ENCODE measurements at regions not wholly inside any gene's neighbourhood (a gene's known extent, or its start where the extent isn't known, plus 50 kb on each side); places are given as distances from the start of the nearest gene placed in this dataset.
"Not testable (repeated sequence)": the region's sequence is repeated elsewhere in the genome, so short reads cannot be mapped to it uniquely, and the experiment has no call there.

GRCh38 chrX:25646156-25646555, 492.0 kb upstream of the MAGEB18 start:
- DNase-seq, result no peak

DNA sequence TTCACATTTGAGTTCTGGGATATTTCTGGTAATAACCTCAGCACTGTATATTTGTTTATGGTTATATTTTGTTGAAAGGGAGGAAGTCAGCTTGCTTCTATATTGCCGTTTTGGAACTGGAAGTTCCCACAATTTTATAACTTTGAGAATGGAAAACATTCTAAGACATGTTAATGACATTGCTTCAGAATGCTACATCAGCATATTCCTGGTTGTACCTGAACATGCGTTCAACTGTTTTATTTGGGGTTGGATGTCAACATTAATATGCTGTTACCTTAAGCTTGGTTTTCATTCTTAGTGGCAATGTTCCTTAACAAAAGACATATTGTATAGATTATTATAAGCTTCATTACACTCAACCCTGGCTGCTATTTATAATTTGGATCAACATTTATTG, 489.4 kb upstream of the MAGEB18 start:
- DNase-seq, result no peak

DNA sequence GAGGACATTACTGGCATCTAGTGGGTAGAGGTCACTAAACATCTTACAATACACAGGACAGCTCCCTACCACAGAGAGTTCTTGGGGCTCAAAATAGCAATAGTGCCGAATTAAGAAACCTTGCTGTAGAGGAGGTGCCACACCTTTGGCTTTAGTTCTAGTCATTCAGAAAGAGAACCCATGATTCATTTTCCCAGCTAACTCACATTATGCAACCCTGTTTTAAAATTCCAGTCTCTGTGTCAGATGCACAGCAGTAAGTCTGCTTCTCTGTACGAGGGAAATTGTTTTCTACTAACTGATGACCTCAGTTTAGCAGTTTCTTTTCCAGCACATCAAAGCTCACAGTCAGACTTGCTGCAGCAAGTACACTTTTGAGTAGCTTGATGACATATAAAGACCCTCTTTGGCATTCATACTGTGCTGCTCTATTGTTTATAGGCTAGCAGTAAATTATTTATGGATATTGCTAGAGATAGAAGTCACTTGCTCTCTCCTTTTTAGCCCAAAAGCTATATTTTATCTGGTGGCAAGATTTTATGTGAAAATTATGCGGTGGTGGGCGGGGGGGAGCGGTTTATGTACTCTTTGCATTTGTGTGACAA, 487.8 kb upstream of the MAGEB18 start:
- no peak for DNase-seq

DNA sequence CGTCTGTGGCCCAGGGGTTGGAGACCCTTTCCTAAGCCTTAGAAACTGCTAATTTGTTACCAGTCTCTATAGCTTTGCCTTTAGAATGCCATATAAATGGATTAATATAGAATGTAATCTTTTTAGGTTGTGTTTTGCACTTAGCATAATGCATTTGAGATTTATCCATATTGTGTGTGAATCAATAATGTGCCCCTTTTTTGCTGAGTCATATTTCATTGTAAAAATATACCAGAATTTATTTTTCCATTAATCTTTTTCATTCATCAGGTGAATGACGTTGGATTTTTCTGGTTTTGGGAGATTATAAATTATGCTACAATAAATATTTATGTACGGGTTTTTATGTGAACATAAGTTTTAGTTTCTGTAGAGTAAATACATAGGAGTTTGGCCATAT, 478.8 kb upstream of the MAGEB18 start:
- no peak for DNase-seq

DNA sequence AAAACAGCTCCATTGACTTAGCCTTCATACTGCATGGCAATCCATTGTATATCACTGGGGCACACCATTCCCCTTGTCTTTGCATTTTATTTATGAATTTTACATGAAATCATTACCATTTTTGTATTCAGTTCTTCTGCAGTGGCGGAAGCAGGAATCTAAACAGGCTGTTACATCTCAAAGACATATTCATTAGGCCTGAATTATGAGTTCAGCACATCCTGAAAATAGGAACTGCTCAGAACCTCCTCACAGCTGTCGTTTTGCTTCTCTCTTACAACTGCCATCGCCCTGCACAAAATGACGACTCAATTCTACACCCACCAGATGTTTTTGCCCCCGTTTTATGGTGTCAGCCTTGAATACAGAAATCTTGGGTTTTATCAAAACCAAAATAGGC, 474.4 kb upstream of the MAGEB18 start:
- DNase-seq, result no peak

- no peak for DNase-seq
Observed at GRCh38 chrX:25665431-25665830, 472.7 kb upstream of the MAGEB18 start.

- DNase-seq, result no peak
Observed at GRCh38 chrX:25667681-25668080, 470.5 kb upstream of the MAGEB18 start.

- DNase-seq, result no peak
Observed at GRCh38 chrX:25674776-25675175, 463.4 kb upstream of the MAGEB18 start.

DNA sequence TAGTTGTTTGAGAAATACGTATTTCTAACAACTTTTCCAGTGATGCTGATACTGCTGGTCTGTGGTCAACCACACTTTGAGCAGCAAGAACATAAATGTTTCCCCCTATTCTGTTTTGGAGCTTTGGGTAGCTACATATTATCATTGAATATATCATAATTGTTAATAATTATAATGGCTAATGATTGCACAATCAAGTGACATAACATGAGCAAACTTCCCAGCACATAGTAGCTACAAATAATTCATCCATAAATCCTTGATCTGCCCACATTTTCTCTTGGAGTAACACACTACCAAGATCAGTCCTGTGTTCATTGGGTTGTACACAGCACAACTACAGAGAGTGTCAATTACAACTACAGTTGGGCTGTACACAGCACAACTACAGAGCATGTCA, 436.3 kb upstream of the MAGEB18 start:
- no peak for DNase-seq

DNA sequence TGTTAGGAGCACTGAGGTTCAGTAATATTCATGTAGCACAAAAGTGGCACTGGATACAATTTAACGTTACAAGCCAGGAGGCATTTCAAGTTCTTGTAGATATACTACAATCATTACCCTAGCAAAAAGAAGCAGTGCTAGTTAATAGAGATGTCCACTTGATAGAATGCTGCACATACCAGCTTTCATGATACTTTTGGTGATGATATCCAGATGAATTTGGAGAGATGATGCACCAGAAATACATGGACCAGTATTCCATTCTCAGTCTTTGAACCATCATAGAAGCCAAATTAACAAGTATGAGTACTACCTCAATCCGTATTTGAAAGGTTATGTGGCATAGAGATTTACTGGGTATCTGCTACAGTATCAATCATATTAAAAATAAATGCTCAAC, 421.0 kb upstream of the MAGEB18 start:
- DNase-seq, result no peak

DNA sequence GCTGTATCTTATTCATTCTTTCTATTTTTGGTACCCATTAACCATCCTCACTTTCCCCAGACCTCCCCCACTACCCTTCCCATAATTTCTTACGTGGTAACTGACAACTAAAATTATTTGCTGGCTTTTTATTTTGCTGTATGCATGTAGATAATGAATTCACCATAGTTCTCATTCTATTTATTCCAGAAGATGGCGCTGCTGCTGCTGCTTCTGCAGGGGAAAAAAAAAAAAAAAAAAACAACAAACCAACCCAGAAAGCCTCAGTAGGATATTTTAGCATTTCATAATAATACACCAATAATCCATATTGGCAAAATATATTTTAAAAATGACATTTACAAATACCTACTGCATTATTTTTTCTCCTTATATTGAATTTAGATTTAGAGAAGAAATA, 416.6 kb upstream of the MAGEB18 start:
- DNase-seq, result peak; percentile 12

DNA sequence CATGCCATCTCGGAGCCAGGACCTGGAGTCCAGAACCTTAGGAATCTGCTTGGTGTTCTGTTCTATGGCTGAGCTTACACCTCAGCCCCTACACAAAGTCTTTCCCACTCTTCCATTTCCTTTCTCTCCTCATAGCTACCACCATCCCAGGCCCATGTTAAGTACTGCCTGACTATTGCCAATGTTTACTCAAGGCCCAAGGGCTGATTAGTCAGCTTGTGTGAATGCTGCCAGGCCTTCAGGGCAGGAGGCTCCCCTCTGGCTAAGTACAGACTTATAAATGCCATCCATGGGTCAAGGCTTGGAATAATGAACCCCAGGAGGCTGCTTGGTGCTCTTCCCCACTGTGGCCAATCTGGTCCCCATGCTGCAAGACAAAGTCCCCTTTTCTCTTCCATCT, 411.6 kb upstream of the MAGEB18 start:
- DNase-seq, result no peak

DNA sequence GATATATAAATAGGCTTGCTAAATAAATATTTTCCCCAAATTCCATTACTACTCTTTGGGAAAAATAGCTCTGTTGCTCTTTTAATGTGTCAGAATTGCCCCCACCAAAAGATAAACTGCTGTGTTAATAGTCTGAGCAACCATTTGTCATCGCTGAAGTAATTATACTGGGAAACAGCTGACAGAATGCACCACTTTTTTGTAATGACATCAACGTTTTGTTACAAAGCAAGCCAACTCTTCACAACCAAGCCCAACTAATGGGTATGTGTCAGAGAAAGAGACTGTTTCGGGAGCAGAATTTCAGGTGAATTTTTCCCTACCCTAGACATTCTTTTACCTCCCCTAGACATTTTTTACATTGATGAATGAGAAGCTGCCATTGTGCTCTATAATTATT, 405.0 kb upstream of the MAGEB18 start:
- no peak for DNase-seq

- no peak for DNase-seq
Observed at GRCh38 chrX:25737540-25737939, 400.6 kb upstream of the MAGEB18 start.

DNA sequence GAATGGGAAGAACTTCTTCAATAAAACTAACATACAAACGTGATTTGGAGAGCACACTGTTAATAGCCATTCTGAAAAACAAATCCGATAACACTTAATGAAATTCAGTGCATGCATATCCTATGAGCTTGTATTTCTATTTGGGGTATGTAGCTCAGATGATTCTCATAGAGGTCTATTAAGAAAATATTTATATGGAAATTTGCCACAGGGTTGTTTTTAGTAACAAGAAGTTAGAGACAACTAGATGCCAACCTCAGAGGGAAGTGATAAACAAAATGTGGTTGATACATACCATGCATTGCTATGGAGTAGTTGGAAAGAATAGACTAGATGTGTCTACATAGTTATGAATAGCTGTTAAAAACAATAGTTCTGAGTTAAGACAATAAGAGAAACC, 395.8 kb upstream of the MAGEB18 start:
- no peak for DNase-seq

- no peak for DNase-seq
Observed at GRCh38 chrX:25754399-25754798, 383.7 kb upstream of the MAGEB18 start.

DNA sequence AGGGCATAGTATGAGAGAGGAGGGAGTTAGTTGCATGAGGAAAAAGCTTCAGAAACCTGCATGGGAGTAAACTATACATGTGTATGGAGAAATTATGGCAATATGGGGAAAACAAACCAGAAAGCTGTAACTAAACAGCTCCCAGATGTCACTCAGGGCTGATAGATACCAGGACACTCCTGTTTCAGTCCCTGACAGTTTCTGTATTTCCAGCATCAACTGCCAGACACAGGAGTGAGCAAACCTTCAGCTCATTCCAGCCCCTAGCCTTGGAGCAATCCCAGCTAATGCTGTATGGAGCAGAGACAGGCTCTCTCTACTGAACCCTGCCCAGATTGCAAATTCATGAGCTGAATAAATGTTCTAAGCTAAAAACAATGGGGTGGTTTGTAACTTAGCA, 382.9 kb upstream of the MAGEB18 start:
- no peak for DNase-seq

DNA sequence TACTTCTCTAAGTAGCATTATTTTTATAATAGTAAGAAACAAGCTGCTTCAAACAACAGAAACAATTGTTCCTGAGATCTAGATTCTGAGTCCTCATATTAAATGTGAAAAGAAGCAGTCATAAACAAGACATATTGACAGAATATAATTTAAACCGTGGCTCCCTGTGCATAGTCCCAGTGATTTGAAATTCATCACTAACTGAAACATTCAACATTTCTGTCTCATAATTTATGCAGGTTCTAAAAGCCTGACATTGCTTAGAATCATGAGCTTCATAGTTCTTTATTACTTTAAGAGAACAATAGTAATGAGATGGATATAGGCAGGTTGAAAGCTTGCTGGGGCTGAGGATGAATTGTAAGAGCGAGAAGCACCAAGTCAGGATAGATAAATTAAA, 375.5 kb upstream of the MAGEB18 start:
- DNase-seq, result no peak

DNA sequence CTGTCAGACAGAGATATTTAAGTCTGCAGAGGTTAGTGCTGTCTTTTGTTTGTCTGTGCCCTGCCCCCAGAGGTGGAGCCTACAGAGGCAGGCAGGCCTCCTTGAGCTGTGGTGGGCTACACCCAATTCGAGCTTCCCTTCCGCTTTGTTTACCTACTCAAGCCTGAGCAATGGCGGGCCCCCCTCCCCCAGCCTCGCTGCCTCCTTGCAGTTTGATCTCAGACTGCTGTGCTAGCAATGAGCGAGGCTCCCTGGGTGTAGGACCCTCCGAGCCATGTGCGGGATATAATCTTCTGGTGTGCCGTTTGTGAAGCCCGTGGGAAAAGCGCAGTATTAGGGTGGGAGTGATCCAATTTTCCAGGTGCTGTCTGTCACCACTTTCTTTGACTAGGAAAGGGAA, 366.3 kb upstream of the MAGEB18 start:
- not testable (repeated sequence) for DNase-seq

GRCh38 chrX:25797796-25798195, 340.3 kb upstream of the MAGEB18 start:
- not testable (repeated sequence) for DNase-seq

DNA sequence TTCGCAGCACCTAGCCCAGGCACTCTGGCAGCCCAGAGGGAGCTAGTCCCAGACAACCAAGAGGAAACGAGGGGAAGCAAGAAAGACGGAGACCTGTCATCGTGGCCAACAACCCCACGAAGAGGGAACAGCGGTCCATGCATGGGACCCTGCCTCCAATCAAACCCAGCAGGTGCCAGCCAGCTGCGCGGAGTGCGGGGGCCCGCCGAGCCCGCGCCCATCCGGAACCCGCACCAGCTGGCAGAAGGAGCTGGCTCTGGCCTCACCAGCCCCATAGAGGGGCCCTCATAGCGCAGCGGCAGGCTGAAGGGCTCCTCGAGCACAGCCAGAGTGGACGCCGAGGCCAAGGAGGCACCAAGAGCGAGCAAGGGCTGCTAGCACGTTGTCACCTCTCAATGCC, 332.4 kb upstream of the MAGEB18 start:
- DNase-seq, result no peak

DNA sequence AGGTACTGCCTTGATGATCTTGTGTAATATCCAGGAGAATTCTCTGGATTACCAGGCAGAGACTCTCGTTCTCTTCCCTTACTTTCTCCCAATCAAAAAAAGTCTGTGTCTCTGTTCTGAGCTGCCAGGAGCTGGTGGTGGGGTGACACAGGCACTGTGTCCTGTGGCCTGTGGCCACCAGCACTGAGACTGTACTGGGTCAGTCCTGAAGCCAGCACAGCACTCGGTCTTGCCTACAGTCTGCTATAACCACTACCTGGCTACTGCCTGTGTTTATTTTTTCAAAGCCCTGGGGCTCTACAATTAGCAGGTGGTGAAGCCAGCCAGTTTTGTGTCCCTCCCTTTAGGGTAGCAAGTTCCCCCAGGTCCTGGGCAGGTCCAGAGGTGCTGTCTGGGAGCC, 331.1 kb upstream of the MAGEB18 start:
- no peak for DNase-seq

DNA sequence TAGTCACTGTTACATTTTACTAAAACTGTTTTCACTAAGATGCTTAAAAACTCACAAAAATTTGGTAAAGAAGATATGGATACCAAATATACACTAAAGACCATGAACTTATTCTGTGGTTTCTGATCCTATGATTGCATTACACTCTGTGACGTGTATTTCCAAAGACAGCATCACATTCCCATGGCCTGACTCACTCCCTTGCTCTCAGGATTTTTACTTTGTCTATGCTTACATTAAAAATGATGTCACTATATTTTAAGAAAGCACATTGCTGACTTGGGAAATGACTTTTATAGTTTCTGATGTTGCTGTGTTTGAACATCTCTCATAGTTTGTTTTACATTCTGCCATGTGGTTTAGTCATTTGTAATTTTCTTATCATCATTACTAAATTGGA, 327.9 kb upstream of the MAGEB18 start:
- no peak for DNase-seq

DNA sequence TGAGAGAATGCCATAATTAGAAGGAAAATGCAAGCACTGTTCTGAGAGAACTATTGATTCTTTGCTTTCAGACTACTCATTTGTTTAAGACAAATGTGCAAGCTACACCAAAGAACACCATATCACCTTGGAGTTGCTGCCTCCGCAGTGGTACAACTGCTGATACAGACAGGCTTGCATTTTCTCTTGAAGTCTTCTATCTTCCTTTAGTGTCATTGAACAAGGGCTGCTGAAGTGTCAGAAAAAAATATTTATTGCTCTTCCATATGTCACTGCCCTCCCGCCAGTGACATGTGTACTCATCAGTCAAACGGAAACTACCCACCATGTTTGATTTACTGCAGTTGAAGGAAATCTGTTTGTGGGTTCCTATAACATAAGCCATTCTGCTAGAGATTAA, 318.3 kb upstream of the MAGEB18 start:
- DNase-seq, result no peak

DNA sequence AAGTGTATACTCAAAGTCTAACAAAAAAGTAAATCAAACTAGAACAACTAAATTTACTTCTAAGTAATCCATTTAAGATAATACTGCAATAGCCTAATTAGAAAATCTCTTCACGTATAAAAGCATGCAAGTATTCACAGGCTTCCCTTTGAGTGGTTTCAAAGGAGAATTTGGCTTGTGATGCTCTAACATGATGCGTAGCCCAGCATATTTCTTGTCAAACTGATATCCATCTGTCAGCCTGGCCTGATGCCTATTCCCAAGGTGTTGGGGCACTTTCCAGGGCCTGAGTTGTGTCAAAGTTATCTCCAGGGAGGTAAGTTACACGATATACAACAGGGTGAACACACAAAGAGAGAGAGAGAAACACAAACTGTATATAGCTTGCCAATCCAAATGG, 287.0 kb upstream of the MAGEB18 start:
- no peak for DNase-seq

DNA sequence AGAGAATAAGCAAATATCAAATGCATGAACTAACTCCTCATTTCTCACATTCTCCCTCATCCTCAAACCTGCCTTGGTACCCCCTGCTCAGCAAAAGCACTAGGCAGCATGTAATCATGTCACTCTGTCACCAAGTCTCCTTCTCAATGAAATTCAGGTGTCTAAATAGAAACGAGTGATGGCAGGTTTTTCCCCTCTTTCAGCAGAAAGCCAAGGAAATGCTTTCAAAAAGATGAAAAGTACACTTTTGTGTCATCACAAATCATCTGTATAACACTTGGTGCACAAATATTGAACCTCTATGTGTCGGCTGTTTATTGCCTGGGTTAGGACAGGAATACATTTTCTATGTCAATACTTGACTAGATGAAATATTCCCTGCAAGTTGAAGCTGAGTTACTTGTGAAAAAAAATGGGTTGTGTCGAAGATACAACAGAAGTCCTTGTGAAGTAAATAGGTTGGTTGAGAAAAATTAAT, 285.1 kb upstream of the MAGEB18 start:
- no peak for DNase-seq
